H1 (cell line): ENCODE measurements at regions not wholly inside any gene's neighbourhood (a gene's known extent, or its start where the extent isn't known, plus 50 kb on each side); places are given as distances from the start of the nearest gene placed in this dataset.

Experiments used
- CTCF ChIA-PET: fragments of 300-600 bp; sonication (Branson Sonifier 250); formaldehyde crosslinking; loops from one replicate; lab custom pipeline; 2021; ENCODE audit not compliant: partially characterized antibody; lab: Charles Lee
- POLR2A ChIA-PET: fragments of 300-600 bp; sonication (Branson Sonifier 250); formaldehyde crosslinking; loops from one replicate; lab custom pipeline; 2021; ENCODE audit warnings: inconsistent platforms; ENCODE audit not compliant: partially characterized antibody; lab: Charles Lee
- DNase-seq, 2 experiments: peaks; one replicate each; pipeline versions ENCODE4 v3.0.0 to v3.0.0-alpha.2; 2010 to 2022; ENCODE audit warnings: low spot score in 2 of 2, low read depth in 1 of 2, mixed read lengths in 1 of 2
- FAIRE-seq: peaks from 2 replicates; lab custom pipeline; 2011; peaks lifted over from hg19 to GRCh38; lab: Jason Lieb, UNC
- H2AFZ ChIP-seq: 2 replicates; pipeline ENCODE4 v1.8.1; 2012; ENCODE audit warnings: low read length, inconsistent platforms
- H2AK5ac ChIP-seq: 2 replicates; pipeline ENCODE4 v1.6.1; 2013; ENCODE audit warnings: low read depth, low read length
- H2BK120ac ChIP-seq: replicated peaks from 2 replicates; pipeline ENCODE3; 2013; ENCODE audit warnings: low read depth, low read length, inconsistent platforms
- H2BK12ac ChIP-seq: 2 replicates; pipeline ENCODE4 v1.6.1; 2013; ENCODE audit warnings: low read depth, low read length
- H2BK15ac ChIP-seq: 2 replicates; pipeline ENCODE4 v1.6.1; 2013; ENCODE audit warnings: low read length
- H2BK20ac ChIP-seq: 2 replicates; pipeline ENCODE4 v1.6.1; 2013; ENCODE audit warnings: low read length
- H2BK5ac ChIP-seq: 2 replicates; pipeline ENCODE4 v1.6.1; 2013; ENCODE audit warnings: low read depth, low read length
- H3K14ac ChIP-seq: 2 replicates; pipeline ENCODE4 v1.6.1; 2013; ENCODE audit warnings: inconsistent platforms; ENCODE audit not compliant: insufficient read length
- H3K18ac ChIP-seq: 2 replicates; pipeline ENCODE4 v1.6.1; 2013; ENCODE audit warnings: low read length; ENCODE audit errors: extremely low read depth
- H3K23ac ChIP-seq: 2 replicates; pipeline ENCODE4 v1.6.1; 2013; ENCODE audit warnings: inconsistent platforms; ENCODE audit not compliant: insufficient read length
- H3K23me2 ChIP-seq: 2 replicates; pipeline ENCODE4 v1.6.1; 2013; ENCODE audit warnings: low read depth, low read length
- H3K27ac ChIP-seq: 2 replicates; pipeline ENCODE4 v1.6.1; 2011; ENCODE audit warnings: low read depth, low read length, inconsistent platforms
- H3K27me3 ChIP-seq, 4 experiments: replicated peaks in 1 of 4; 1 replicate in 1 of 4; 2 replicates in 3 of 4; pipeline versions ENCODE4 v1.6.1 to v1.8.1; 2011 to 2013; ENCODE audit warnings: low read length in 3 of 4, mild to moderate bottlenecking in 3 of 4, inconsistent platforms in 2 of 4, mixed read lengths in 2 of 4, moderate library complexity in 1 of 4; ENCODE audit not compliant: control insufficient read depth in 3 of 4, insufficient read depth in 3 of 4; ENCODE audit errors: extremely low read depth in 1 of 4
- H3K36me3 ChIP-seq, 4 experiments: 2 replicates each; pipeline versions ENCODE4 v1.6.1 to v1.8.1; 2011 to 2013; ENCODE audit warnings: mild to moderate bottlenecking in 4 of 4, low read length in 3 of 4, moderate library complexity in 2 of 4, control low read depth in 1 of 4, inconsistent platforms in 1 of 4; ENCODE audit not compliant: insufficient read depth in 4 of 4, control insufficient read depth in 2 of 4
- H3K4ac ChIP-seq: replicated peaks from 2 replicates; pipeline ENCODE3; 2013; ENCODE audit warnings: low read length, low read depth, mixed read lengths, inconsistent platforms; ENCODE audit not compliant: insufficient read length
- H3K4me1 ChIP-seq, 4 experiments: replicated peaks in 1 of 4; 1 replicate in 1 of 4; 2 replicates in 3 of 4; pipeline versions ENCODE4 v1.6.1 to v1.8.1; 2011 to 2013; ENCODE audit warnings: low read length in 3 of 4, inconsistent platforms in 2 of 4, mixed read lengths in 1 of 4; ENCODE audit not compliant: insufficient read depth in 4 of 4, control insufficient read depth in 3 of 4
- H3K4me2 ChIP-seq, 2 experiments: 2 replicates each; pipeline versions ENCODE4 v1.6.1 to v1.8.1; 2011 to 2013; ENCODE audit warnings: low read depth in 2 of 2, low read length in 2 of 2, control low read depth in 1 of 2, inconsistent platforms in 1 of 2, mild to moderate bottlenecking in 1 of 2; ENCODE audit not compliant: insufficient read depth in 1 of 2
- H3K4me3 ChIP-seq, 4 experiments: fragments of 200-600, 300-600 bp in 1 of 4; sonication (generic), shearing (Covaris generic), sonication (Bioruptor Twin) in 1 of 4; 2 replicates each; pipeline versions ENCODE4 v1.5.1 to v1.8.1; 2011 to 2016; ENCODE audit warnings: low read length in 4 of 4, low read depth in 3 of 4, control low read depth in 2 of 4, inconsistent platforms in 2 of 4, mild to moderate bottlenecking in 2 of 4, mixed read lengths in 1 of 4, moderate library complexity in 1 of 4; ENCODE audit not compliant: insufficient read depth in 2 of 4; ENCODE audit errors: extremely low read depth in 1 of 4
- H3K56ac ChIP-seq: replicated peaks from 2 replicates; pipeline ENCODE3; 2013; ENCODE audit warnings: low read depth, mild to moderate bottlenecking, mixed read lengths, low read length, inconsistent platforms; ENCODE audit not compliant: insufficient read length
- H3K79me1 ChIP-seq: 2 replicates; pipeline ENCODE4 v1.6.1; 2013; ENCODE audit warnings: low read depth, low read length, control low read depth
- H3K79me2 ChIP-seq, 2 experiments: 2 replicates each; pipeline versions ENCODE4 v1.6.1 to v1.8.1; 2012 to 2013; ENCODE audit warnings: low read length in 2 of 2, mild to moderate bottlenecking in 2 of 2, inconsistent platforms in 1 of 2; ENCODE audit not compliant: insufficient read depth in 2 of 2, control insufficient read depth in 1 of 2
- H3K9ac ChIP-seq, 4 experiments: replicated peaks in 1 of 4; 1 replicate in 1 of 4; 2 replicates in 3 of 4; pipeline versions ENCODE4 v1.6.1 to v1.8.1; 2011 to 2013; ENCODE audit warnings: low read depth in 3 of 4, low read length in 3 of 4, control low read depth in 2 of 4, mild to moderate bottlenecking in 2 of 4, moderate library complexity in 2 of 4, inconsistent platforms in 1 of 4; ENCODE audit errors: extremely low read depth in 1 of 4
- H3K9me3 ChIP-seq, 2 experiments: 2 replicates each; pipeline versions ENCODE4 v1.6.1 to v1.8.1; 2012 to 2013; ENCODE audit warnings: mild to moderate bottlenecking in 2 of 2, moderate library complexity in 2 of 2, control low read depth in 1 of 2, inconsistent platforms in 1 of 2, low read depth in 1 of 2, low read length in 1 of 2, mixed read lengths in 1 of 2; ENCODE audit not compliant: insufficient read depth in 2 of 2
- H4K20me1 ChIP-seq, 2 experiments: replicated peaks in 1 of 2; 2 replicates each; pipeline versions ENCODE3 to v1.8.1; 2011 to 2013; ENCODE audit warnings: inconsistent platforms in 2 of 2, low read length in 2 of 2, mild to moderate bottlenecking in 1 of 2; ENCODE audit not compliant: insufficient read depth in 2 of 2, control insufficient read depth in 1 of 2
- H4K5ac ChIP-seq: 2 replicates; pipeline ENCODE4 v1.6.1; 2013; ENCODE audit warnings: low read length, low read depth, mixed read lengths, inconsistent platforms; ENCODE audit not compliant: insufficient read length
- H4K8ac ChIP-seq: 2 replicates; pipeline ENCODE4 v1.8.0; 2013; ENCODE audit warnings: mild to moderate bottlenecking, moderate library complexity, low read length, inconsistent platforms; ENCODE audit not compliant: insufficient read depth; ENCODE audit errors: extremely low read depth
- H4K91ac ChIP-seq: replicated peaks from 2 replicates; pipeline ENCODE3; 2013; ENCODE audit warnings: low read length, mixed read lengths, inconsistent platforms; ENCODE audit not compliant: insufficient read length
- ATF2 ChIP-seq: IDR thresholded peaks from 2 replicates; pipeline ENCODE4 v1.6.1; 2012; ENCODE audit warnings: low read length, inconsistent platforms
- BCL11A ChIP-seq, 2 experiments: IDR thresholded peaks; one replicate each; pipeline ENCODE4 v1.6.1; 2011; ENCODE audit warnings: low read depth in 2 of 2, low read length in 2 of 2, mild to moderate bottlenecking in 2 of 2
- CEBPB ChIP-seq: IDR thresholded peaks from 2 replicates; pipeline ENCODE4 v1.6.1; 2012; ENCODE audit warnings: low read depth, low read length
- CHD2 ChIP-seq: IDR thresholded peaks from 2 replicates; pipeline ENCODE4 v1.6.1; 2012; ENCODE audit warnings: low read length, improper control_type of control experiment
- CTCF ChIP-seq, 3 experiments: IDR thresholded peaks; 1 replicate in 2 of 3; 2 replicates in 1 of 3; pipeline versions ENCODE4 v1.5.1 to v1.6.1; 2011; ENCODE audit warnings: low read length in 3 of 3, mild to moderate bottlenecking in 3 of 3, inconsistent platforms in 2 of 3, low read depth in 1 of 3, moderate library complexity in 1 of 3; ENCODE audit not compliant: insufficient read depth in 1 of 3; ENCODE audit errors: control extremely low read depth in 1 of 3
- HDAC6 ChIP-seq: IDR thresholded peaks from one replicate; pipeline ENCODE4 v1.7.1; 2012; ENCODE audit warnings: low read depth, mild to moderate bottlenecking, inconsistent platforms, low read length, moderate library complexity
- JUN ChIP-seq: IDR thresholded peaks from 2 replicates; pipeline ENCODE4 v1.6.1; 2011; ENCODE audit warnings: low read depth, mild to moderate bottlenecking, improper control_type of control experiment, low read length
- POLR2A ChIP-seq, 2 experiments: IDR thresholded peaks; 1 replicate in 1 of 2; 2 replicates in 1 of 2; pipeline ENCODE4 v1.6.1; 2011; ENCODE audit warnings: low read depth in 2 of 2, low read length in 2 of 2, mild to moderate bottlenecking in 2 of 2; ENCODE audit errors: control extremely low read depth in 1 of 2
- POLR2AphosphoS5 ChIP-seq: IDR thresholded peaks from 2 replicates; pipeline ENCODE4 v1.6.1; 2011; ENCODE audit warnings: low read depth, low read length
- SIX5 ChIP-seq: IDR thresholded peaks from 2 replicates; pipeline ENCODE4 v1.6.1; 2011; ENCODE audit warnings: mild to moderate bottlenecking, low read depth, low read length
- SP1 ChIP-seq: IDR thresholded peaks from 2 replicates; pipeline ENCODE4 v1.6.1; 2011; ENCODE audit warnings: low read depth, low read length
- TAF1 ChIP-seq: IDR thresholded peaks from 2 replicates; pipeline ENCODE4 v1.6.1; 2011; ENCODE audit warnings: mild to moderate bottlenecking, low read depth, low read length
- TCF12 ChIP-seq: IDR thresholded peaks from 2 replicates; pipeline ENCODE4 v1.6.1; 2011; ENCODE audit warnings: low read depth, mild to moderate bottlenecking, low read length
- WGBS, 2 experiments: shearing (Covaris generic) in 1 of 2; methylation state at CpG; one replicate each; pipeline versions ENCODE4 v1.1.6 to v1.1.7; 2013 to 2015; ENCODE audit warnings: low lambda C conversion rate in 2 of 2, mixed read lengths in 2 of 2, inconsistent platforms in 1 of 2, low coverage in 1 of 2, missing lambda C conversion rate in 1 of 2; ENCODE audit not compliant: insufficient replicate concordance in 2 of 2, insufficient coverage in 1 of 2, insufficient read length in 1 of 2; ENCODE audit errors: extremely low coverage in 1 of 2, missing lambda C conversion rate in 1 of 2; 5-methylcytosine and 5-hydroxymethylcytosine counted together

- H3K9me3 ChIP-seq = no peaks in the 10 kb centered on the region
- no peak overlapping the region for H3K4me3 ChIP-seq
- FAIRE-seq (no peak), DNase-seq (no peak)
- no peak overlapping the region for H3K9ac ChIP-seq
- no peak overlapping the region for H3K14ac ChIP-seq
- H3K56ac ChIP-seq = no peak overlapping the region
- H3K23ac ChIP-seq = no peak overlapping the region
- ChIA-PET POLR2A (no interaction called here), CTCF (no interaction called here)
- no peaks in the 10 kb centered on the region for H3K79me1 ChIP-seq
- H2BK15ac ChIP-seq = no peak overlapping the region
- no peaks in the 10 kb centered on the region for H3K79me2 ChIP-seq
- H4K91ac ChIP-seq = no peak overlapping the region
- no peak overlapping the region for H3K27ac ChIP-seq
- no peak overlapping the region for H2BK12ac ChIP-seq
- no peak overlapping the region for H3K18ac ChIP-seq
- H3K27me3 ChIP-seq = no peaks in the 10 kb centered on the region
- H2AFZ ChIP-seq = no peak overlapping the region
- no peaks in the 10 kb centered on the region for H3K4me1 ChIP-seq
- H2BK120ac ChIP-seq = no peak overlapping the region
- no peak overlapping the region for H2BK5ac ChIP-seq
- WGBS, 2 experiments = 100% methylated on average over 1 of the region's 1 CpG; no CpG with 5 or more reads in 1 of the 2 experiments
- H3K4me2 ChIP-seq = no peak overlapping the region
- no peaks in the 10 kb centered on the region for H4K20me1 ChIP-seq
- H2BK20ac ChIP-seq = no peak overlapping the region
- H2AK5ac ChIP-seq = no peak overlapping the region
- H4K5ac ChIP-seq = no peak overlapping the region
- H3K36me3 ChIP-seq = no peaks in the 10 kb centered on the region
- no peak overlapping the region for H3K4ac ChIP-seq
- no peak overlapping the region for H4K8ac ChIP-seq
- H3K23me2 ChIP-seq = no peaks in the 10 kb centered on the region; the same call in 1 of the 2 replicates
- TF ChIP-seq CHD2 (no peak), HDAC6 (no peak), JUN (no peak), TCF12 (no peak), BCL11A (IDR thresholded peaks at IDR 0.05; ENCODE audit: low read depth in 2 of 2, low read length in 2 of 2) (no peak), POLR2A (IDR thresholded peaks at IDR 0.05; ENCODE audit: control extremely low read depth in 1 of 2, low read depth in 2 of 2, low read length in 2 of 2) (no peak), SP1 (no peak), CTCF (IDR thresholded peaks at IDR 0.05; ENCODE audit: control extremely low read depth in 1 of 3, insufficient read depth in 1 of 3, low read depth in 1 of 3, low read length in 3 of 3) (no peak), CEBPB (no peak), SIX5 (no peak), ATF2 (no peak), TAF1 (no peak), POLR2AphosphoS5 (no peak)
These were observed 247.9 kb upstream of the HTR2A start for GRCh38 chr13:47144782-47145181.
